SK-N-MC (cell line): ENCODE measurements at regions not wholly inside any gene's neighbourhood (a gene's known extent, or its start where the extent isn't known, plus 50 kb on each side); places are given as distances from the start of the nearest gene placed in this dataset.

Experiments
- DNase-seq: peaks from one replicate; pipeline ENCODE4 v3.0.0-alpha.2; 2011; ENCODE audit warnings: low read depth, low spot score
- H3K27ac ChIP-seq: fragments of 200-600 bp; sonication (generic); 2 replicates; pipeline ENCODE4 v1.5.1; 2016; ENCODE audit warnings: mixed run types
- H3K36me3 ChIP-seq: fragments of 200-600 bp; sonication (generic); 2 replicates; pipeline ENCODE4 v1.6.1; 2017; ENCODE audit warnings: antibody characterized with exemption, low read length, mixed read lengths; ENCODE audit not compliant: insufficient read depth
- H3K4me3 ChIP-seq: fragments of 200-600 bp; sonication (generic); 2 replicates; pipeline ENCODE4 v1.5.1; 2016
- H3K9ac ChIP-seq: fragments of 200-600 bp; sonication (generic); 2 replicates; pipeline ENCODE4 v1.8.0; 2017; ENCODE audit warnings: mixed run types, mixed read lengths; ENCODE audit not compliant: insufficient read length
- H3K9me3 ChIP-seq: fragments of 200-600 bp; sonication (generic); 2 replicates; pipeline ENCODE4 v1.6.1; 2017; ENCODE audit warnings: low read depth, mild to moderate bottlenecking, antibody characterized with exemption, low read length, moderate library complexity, mixed read lengths
- EZH2 ChIP-seq: fragments of 200-600 bp; sonication (generic); IDR thresholded peaks from one replicate; pipeline ENCODE4 v1.6.1; 2017; ENCODE audit warnings: antibody characterized with exemption
- FOXP2 ChIP-seq: optimal IDR thresholded peaks from 2 replicates; pipeline ENCODE3; 2011; ENCODE audit warnings: mild to moderate bottlenecking, moderate library complexity; ENCODE audit not compliant: insufficient read depth; ENCODE audit errors: extremely low read length, control extremely low read depth
- POLR2AphosphoS5 ChIP-seq: IDR thresholded peaks from 2 replicates; pipeline ENCODE4 v1.6.1; 2012; ENCODE audit warnings: mild to moderate bottlenecking, low read depth, low read length, borderline replicate concordance

DNA sequence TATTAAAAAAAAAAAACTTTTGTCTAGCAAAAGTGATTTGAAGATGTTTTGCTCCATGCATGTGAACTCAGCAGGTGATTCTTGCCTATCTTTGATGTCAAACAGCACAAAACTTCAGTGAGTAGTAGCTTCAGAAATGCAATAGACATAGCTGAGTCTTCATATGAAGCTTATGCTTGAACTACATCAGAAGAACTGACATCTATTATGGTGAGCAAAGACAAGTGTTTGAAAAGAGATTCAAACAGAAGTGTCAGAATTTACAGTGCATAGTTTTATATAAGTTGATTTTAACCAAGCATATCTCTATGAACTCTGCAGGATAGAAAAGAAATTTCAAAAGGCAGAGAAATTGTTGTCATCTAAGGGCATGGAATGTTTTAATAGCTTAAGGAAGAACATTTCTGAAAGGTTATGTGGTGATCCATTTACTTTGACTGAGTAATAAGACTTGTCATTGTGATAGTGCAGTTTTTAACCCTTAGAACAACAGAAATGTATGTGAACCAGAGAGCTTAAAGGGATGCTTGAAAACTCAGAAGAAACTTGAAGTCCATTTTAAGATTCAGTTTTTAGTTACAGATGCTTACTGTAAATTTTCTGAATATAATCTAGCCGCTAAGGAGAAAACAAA, 351.4 kb downstream of the MDFIC start:
- H3K9ac ChIP-seq = no peak overlapping the region
- TF ChIP-seq EZH2 (no peak), POLR2AphosphoS5 (no peak)
- H3K9me3 ChIP-seq = 0 out of 2 replicates have a peak, but pooled peaks cover 2% of the 10 kb centered on the region
- H3K27ac ChIP-seq = no peak overlapping the region
- no peak overlapping the region for H3K4me3 ChIP-seq
- DNase-seq = no peak
- no peaks in the 10 kb centered on the region for H3K36me3 ChIP-seq

DNA sequence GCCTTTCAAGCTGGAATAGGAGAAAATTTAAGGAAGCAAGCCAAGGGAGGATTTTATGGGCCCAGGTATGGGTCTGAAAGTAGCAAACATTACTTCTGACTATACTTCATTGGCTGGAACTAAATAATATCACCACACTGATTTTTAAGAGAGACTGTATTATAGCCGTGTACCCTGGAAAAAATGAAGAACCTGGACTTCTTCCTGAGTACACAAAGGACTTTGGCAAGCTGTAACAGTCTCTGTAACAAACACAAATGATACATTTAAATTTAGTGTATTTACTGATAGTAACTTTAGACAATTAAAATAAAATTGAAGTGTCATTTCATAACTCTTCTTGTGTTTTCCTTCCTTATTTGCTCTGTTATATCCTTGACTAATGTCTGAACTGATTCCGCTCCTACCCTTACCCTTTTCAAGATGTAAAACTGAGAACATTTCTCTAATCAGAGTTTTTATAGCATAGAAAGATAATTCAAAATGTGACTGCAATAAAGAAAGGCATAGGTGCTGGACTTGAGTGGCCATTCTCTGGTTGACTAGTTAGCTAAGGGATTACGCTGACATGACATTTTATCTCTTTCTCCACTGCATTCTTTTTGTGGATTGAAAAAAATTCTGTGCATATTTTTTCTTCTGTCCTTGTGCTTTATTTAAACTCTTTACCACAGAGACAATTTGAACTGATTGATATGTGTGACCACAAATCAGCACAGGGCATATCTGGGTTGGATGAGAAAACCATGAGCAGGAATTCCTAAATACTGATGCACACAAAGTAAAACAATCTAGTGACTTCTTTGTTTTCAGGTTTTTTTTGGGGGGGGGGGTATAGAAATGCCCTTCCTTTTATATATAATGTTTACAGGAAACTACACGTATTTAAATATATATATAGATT, 349.7 kb downstream of the MDFIC start:
- TF ChIP-seq POLR2AphosphoS5 (no peak), FOXP2 (no peak), EZH2 (no peak)
- Histone ChIP-seq H3K9me3 (no peaks in the 10 kb centered on the region), H3K27ac (no peak overlapping the region), H3K4me3 (no peak overlapping the region), H3K9ac (no peak overlapping the region), H3K36me3 (no peaks in the 10 kb centered on the region)
- DNase-seq = no peak

DNA sequence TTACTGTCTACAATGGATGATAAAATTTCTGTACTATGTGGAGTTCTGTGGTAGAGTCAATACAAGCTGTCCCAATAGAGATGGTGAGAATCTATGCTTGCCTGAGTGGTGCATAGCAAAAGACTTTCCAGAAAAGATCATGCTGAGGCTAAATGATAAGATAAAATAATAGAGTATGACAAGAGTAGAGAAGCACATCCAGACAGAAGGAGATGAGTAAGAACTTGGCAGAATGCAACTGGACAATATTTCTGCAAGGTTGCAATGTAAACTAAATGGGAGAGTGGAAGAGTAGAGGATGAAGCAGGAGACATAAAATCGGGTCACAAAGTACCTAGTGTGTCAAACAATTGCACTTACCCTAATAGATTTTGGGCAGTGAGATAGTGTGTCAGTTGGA, 347.6 kb downstream of the MDFIC start:
- Histone ChIP-seq H3K9ac (no peak overlapping the region), H3K36me3 (no peaks in the 10 kb centered on the region), H3K27ac (no peak overlapping the region), H3K4me3 (no peak overlapping the region), H3K9me3 (no peaks in the 10 kb centered on the region)
- DNase-seq = no peak
- no peak for TF ChIP-seq FOXP2
- TF ChIP-seq EZH2 = no peak
- TF ChIP-seq POLR2AphosphoS5 = no peak

GRCh38 chr7:115267503-115267902, 345.6 kb downstream of the MDFIC start:
- TF ChIP-seq POLR2AphosphoS5 (no peak), EZH2 (no peak), FOXP2 (no peak)
- H3K36me3 ChIP-seq = no peaks in the 10 kb centered on the region
- H3K9ac ChIP-seq = no peak overlapping the region
- H3K9me3 ChIP-seq = no peaks in the 10 kb centered on the region
- no peak overlapping the region for H3K4me3 ChIP-seq
- H3K27ac ChIP-seq = no peak overlapping the region
- no peak for DNase-seq

DNA sequence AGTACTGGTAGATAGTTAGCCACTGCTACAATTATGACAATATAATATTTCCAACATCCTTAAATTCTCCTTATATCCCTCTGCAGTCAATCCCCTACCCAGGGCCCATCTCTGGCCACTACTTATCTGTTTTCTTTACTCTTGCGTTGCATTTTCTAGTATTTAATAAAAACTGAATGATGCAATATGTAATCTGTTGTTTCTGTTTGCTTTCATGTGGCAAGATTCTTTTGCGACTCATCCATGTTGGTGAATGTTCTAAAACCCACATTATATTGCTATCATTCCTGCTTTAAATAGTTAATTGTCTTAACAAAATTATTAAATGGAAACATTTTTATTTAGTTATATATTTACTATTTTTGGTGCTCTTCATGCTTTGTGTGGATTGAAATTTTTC, 338.5 kb downstream of the MDFIC start:
- Histone ChIP-seq H3K9me3 (no peaks in the 10 kb centered on the region), H3K27ac (no peak overlapping the region), H3K36me3 (no peaks in the 10 kb centered on the region), H3K4me3 (no peak overlapping the region), H3K9ac (no peak overlapping the region)
- no peak for DNase-seq
- TF ChIP-seq EZH2 = no peak
- TF ChIP-seq POLR2AphosphoS5 = no peak
- TF ChIP-seq FOXP2 = no peak

DNA sequence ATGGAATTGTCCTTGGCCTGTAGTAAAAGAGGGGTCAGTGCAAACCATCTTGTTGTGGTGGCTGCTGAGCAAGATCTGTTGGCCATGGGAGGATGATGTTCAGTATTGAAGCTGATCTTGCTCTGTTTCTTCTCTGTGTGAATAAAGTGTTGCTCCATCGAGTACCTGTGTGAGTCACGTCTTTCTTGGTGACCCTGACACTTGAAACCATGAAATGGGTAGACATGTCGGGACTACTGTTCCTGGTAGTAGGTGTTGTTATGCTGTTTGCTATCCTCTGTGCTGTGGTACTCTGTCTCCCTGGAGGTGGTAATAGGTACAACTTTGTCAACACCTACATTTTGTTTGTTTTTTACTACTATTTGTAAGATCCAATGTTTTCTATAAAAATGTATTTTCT, 330.6 kb downstream of the MDFIC start:
- Histone ChIP-seq H3K36me3 (no peaks in the 10 kb centered on the region), H3K9ac (no peak overlapping the region)

DNA sequence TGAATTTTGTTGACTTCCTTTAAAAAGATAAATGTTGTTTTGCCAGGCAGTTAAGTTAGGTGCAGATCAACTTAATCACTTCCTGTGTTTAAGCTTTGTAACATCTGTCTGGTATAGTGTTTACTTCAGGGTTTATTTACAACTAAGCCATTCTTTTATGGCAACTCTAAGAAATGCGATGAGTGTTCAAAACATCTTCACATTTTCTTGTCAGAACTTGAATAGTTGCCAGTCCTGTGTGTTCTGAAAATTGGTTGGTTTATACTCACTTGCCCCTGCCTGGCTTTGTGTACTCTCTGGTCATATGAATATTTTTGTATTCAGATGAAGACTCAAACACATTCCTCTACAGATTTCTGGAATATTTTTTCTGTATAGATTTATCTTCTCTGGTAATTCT, 327.2 kb downstream of the MDFIC start:
- no peaks in the 10 kb centered on the region for H3K36me3 ChIP-seq
- no peak overlapping the region for H3K9ac ChIP-seq
- DNase-seq = no peak
- TF ChIP-seq EZH2 (no peak), POLR2AphosphoS5 (no peak), FOXP2 (no peak)
- no peaks in the 10 kb centered on the region for H3K9me3 ChIP-seq
- H3K27ac ChIP-seq = 0 out of 2 replicates have a peak overlapping the region, but pooled peaks have one; percentile 22
- no peak overlapping the region for H3K4me3 ChIP-seq

More for the DNA sequence above, 330.6 kb downstream of the MDFIC start:
- Histone ChIP-seq H3K4me3 (no peak overlapping the region), H3K27ac (no peak overlapping the region), H3K9me3 (no peaks in the 10 kb centered on the region)
- no peak for TF ChIP-seq POLR2AphosphoS5
- no peak for TF ChIP-seq FOXP2
- no peak for DNase-seq

DNA sequence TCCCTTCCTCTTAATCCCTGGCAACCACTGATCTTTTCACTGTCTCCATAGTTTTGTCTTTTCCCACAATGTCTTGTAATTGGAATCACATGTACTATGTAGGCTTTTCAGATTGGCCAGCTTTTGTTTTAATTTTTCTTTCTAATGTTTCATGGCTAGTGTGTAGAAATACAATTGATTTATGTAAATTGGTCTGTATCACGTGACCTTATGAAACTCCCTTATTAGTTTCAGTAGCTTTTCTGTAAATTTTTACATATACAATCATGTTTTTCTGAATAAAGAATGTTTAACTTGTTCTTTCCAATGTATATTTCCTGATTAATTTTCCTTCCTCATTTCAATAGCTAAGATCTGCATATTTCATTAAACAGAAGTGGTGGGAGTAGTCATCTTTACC, 319.3 kb downstream of the MDFIC start:
- Histone ChIP-seq H3K9ac (no peak overlapping the region), H3K4me3 (no peak overlapping the region), H3K27ac (no peak overlapping the region), H3K9me3 (no peaks in the 10 kb centered on the region), H3K36me3 (no peaks in the 10 kb centered on the region)
- DNase-seq = no peak
- no peak for TF ChIP-seq POLR2AphosphoS5
- no peak for TF ChIP-seq EZH2
- TF ChIP-seq FOXP2 = no peak
